Activated CD8-positive, alpha-beta T cell treated with anti-CD3 and anti-CD28 coated beads, Interleukin-2, amount 10 ng/mL, durations not matched to agents 7 days and 5 days (primary cell): ENCODE measurements at regions not wholly inside any gene's neighbourhood (a gene's known extent, or its start where the extent isn't known, plus 50 kb on each side); places are given as distances from the start of the nearest gene placed in this dataset.
"Not testable (repeated sequence)": the region's sequence is repeated elsewhere in the genome, so short reads cannot be mapped to it uniquely, and the experiment has no call there.

Experiments used
- ATAC-seq: fragments of 150-1000 bp; cut with Tn5 transposase; one replicate; pipeline ENCODE4 v1.10.0; 2021; ENCODE audit warnings: moderate library complexity
- CTCF ChIA-PET: fragments of 350-600 bp; sonication (Branson Sonifier 250); formaldehyde crosslinking; loops from one replicate; lab custom pipeline; 2021; ENCODE audit warnings: antibody characterized with exemption; lab: Charles Lee
- POLR2A ChIA-PET: fragments of 350-600 bp; sonication (Branson Sonifier 250); formaldehyde crosslinking; loops from one replicate; lab custom pipeline; 2021; ENCODE audit warnings: antibody characterized with exemption; lab: Charles Lee
- DNase-seq: peaks from one replicate; pipeline ENCODE4 v3.0.0-alpha.2; 2020
- H3K27ac Mint-ChIP-seq: one replicate; pipeline ENCODE4 v1.8.0; 2021; ENCODE audit warnings: mild to moderate bottlenecking, mixed read lengths
- H3K27me3 Mint-ChIP-seq: one replicate; pipeline ENCODE4 v1.8.0; 2021; ENCODE audit warnings: low read depth, mixed read lengths
- H3K36me3 Mint-ChIP-seq: one replicate; pipeline ENCODE4 v1.8.0; 2021; ENCODE audit warnings: low read depth, mixed read lengths
- H3K4me1 Mint-ChIP-seq: one replicate; pipeline ENCODE4 v1.8.0; 2021; ENCODE audit warnings: low read depth, mixed read lengths
- H3K4me3 Mint-ChIP-seq: one replicate; pipeline ENCODE4 v1.8.0; 2021; ENCODE audit warnings: mild to moderate bottlenecking, mixed read lengths
- H3K9me3 Mint-ChIP-seq: one replicate; pipeline ENCODE4 v1.8.0; 2022; ENCODE audit warnings: mixed read lengths; ENCODE audit not compliant: insufficient read depth

DNA sequence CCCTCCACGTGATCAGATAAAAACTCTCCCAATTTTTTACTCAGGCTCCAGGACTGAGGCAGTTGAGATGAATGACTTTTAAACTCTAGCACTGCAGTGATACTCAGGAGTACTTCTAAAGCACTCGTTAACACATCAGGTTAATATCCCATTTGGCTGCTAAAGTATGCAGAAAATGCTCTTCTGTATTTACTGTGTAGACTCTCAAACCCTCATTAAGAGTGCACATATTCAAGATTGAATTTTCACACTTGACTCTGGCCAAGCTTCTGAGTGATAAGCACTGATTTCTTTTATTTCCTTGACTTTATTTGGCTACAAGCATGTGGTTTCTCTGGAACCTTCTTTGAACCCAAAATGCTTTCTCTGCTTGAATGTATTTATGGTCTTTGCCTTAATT lies 392.3 kb upstream of the NECTIN3 start:
- ChIA-PET POLR2A (no interaction called here), CTCF (no interaction called here)
- H3K4me3 Mint-ChIP-seq = no peak overlapping the region
- no peaks in the 10 kb centered on the region for H3K27me3 Mint-ChIP-seq
- DNase-seq = no peak
- no peaks in the 10 kb centered on the region for H3K4me1 Mint-ChIP-seq
- H3K36me3 Mint-ChIP-seq = no peaks in the 10 kb centered on the region
- no peak for ATAC-seq
- no peaks in the 10 kb centered on the region for H3K9me3 Mint-ChIP-seq
- no peak overlapping the region for H3K27ac Mint-ChIP-seq

DNA sequence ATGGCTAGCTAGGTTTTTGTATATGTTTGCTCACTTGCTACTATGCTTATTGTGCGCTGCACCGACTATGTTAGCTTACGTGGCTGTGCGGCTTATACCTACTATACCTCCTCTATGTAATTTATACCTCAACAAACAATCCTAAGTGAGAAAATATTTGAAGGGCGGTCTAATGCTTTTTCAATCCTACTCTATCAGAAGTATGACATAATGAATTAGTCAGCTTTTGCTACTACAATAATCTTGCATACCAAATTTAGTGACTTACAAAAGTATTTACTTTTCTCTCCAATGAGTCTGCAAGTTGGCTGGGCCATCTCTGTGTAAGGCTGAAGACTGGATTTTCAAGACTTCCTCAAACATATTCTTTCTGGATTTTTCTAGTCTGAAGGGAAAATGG lies 391.2 kb upstream of the NECTIN3 start:
- H3K9me3 Mint-ChIP-seq = no peaks in the 10 kb centered on the region
- ATAC-seq (no peak), DNase-seq (no peak)
- H3K4me3 Mint-ChIP-seq = no peak overlapping the region
- CTCF ChIA-PET = no interaction called here
- POLR2A ChIA-PET = no interaction called here
- H3K27me3 Mint-ChIP-seq = no peaks in the 10 kb centered on the region
- no peaks in the 10 kb centered on the region for H3K36me3 Mint-ChIP-seq
- H3K4me1 Mint-ChIP-seq = no peaks in the 10 kb centered on the region
- H3K27ac Mint-ChIP-seq = no peak overlapping the region

DNA sequence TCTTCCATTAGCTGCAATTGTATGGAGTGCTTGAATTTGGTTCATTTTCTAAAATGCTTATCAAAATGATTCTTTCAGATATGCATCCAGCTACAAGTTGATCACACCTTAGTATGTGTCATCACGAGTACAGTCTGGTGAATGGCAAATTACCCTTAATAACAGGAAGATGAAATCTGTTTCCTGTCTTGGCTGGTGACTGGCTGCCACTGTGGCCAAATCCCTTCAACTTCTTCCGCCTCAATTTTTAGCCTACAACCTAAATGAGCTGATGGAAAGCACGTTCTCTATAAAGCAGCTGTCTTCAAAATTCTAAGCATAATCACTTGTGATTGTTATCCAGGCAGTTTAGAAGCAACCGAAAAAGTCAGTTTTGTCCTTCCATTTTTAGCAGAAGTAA lies 387.1 kb upstream of the NECTIN3 start:
- no peaks in the 10 kb centered on the region for H3K4me1 Mint-ChIP-seq
- H3K27ac Mint-ChIP-seq = no peak overlapping the region
- POLR2A ChIA-PET = no interaction called here
- H3K36me3 Mint-ChIP-seq = no peaks in the 10 kb centered on the region
- H3K27me3 Mint-ChIP-seq = peaks cover 1% of the 10 kb centered on the region
- H3K9me3 Mint-ChIP-seq = no peaks in the 10 kb centered on the region
- no peak overlapping the region for H3K4me3 Mint-ChIP-seq
- DNase-seq = no peak
- ATAC-seq = no peak
- CTCF ChIA-PET = no interaction called here

DNA sequence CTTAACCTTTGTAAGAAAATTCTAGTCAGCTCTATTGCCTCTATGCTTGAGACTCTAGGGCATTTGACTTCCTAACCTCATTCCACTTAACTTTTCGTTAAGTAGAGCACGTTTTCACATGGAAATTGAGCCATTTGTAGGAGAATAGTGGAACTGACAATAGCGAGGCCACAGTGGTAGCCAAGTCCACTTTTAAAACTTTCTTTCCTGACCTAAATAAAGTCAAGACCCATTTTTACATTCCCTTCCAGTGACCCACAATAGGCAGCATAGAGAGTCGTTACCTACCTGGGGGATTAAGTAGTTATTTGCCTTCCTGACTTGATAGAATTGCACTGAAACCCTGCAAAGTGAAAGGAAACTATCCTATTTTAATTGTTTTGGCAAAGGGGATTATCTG lies 386.0 kb upstream of the NECTIN3 start:
- DNase-seq (no peak), ATAC-seq (no peak)
- ChIA-PET POLR2A (no interaction called here), CTCF (no interaction called here)
- no peaks in the 10 kb centered on the region for H3K36me3 Mint-ChIP-seq
- no peaks in the 10 kb centered on the region for H3K9me3 Mint-ChIP-seq
- H3K4me3 Mint-ChIP-seq = no peak overlapping the region
- peaks cover 1% of the 10 kb centered on the region for H3K27me3 Mint-ChIP-seq
- H3K27ac Mint-ChIP-seq = no peak overlapping the region
- H3K4me1 Mint-ChIP-seq = no peaks in the 10 kb centered on the region

DNA sequence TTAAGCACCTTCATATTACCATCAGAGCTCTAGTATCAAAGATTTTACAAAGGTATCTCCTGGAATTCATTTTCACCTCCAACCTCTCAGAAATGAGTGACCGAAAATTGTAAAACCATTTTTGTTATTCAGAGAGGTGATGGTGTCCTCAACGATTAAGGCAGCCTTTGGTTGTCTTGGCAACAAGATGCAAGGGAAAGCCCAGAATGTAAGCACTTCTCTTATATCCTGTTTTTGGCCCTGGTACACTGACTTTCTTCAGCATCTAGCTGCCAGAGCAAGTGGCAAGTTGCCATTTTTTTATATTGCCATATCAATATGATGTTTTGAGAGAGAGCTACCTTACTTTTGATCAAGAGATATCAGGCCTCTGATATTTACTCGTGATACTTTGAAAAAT lies 384.9 kb upstream of the NECTIN3 start:
- Mint-ChIP-seq H3K9me3 (no peaks in the 10 kb centered on the region), H3K27me3 (peaks cover 1% of the 10 kb centered on the region), H3K36me3 (no peaks in the 10 kb centered on the region)

DNA sequence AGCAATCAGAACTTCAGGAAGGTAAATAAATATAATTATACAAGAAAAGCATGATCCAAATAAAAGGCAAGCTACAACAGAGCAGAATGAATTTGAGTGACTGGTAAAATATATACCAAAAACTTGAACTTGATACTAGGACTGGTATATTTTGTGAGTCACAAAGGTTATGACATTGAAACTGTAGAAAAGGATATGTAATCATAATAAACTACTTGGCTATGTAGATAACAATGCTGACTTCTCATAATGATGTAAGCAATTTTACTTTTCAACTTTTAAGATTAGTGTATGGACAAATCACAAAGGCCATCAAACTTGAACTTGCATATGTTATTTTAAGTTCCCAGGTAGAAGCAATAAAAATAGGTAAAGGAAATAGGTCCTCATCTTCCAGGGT lies 384.5 kb upstream of the NECTIN3 start:
- H3K4me1 Mint-ChIP-seq = no peaks in the 10 kb centered on the region
- no peak overlapping the region for H3K4me3 Mint-ChIP-seq
- H3K27ac Mint-ChIP-seq = no peak overlapping the region
- ChIA-PET POLR2A (no interaction called here), CTCF (no interaction called here)
- H3K36me3 Mint-ChIP-seq = no peaks in the 10 kb centered on the region
- DNase-seq (no peak), ATAC-seq (no peak)
- H3K27me3 Mint-ChIP-seq = peaks cover 1% of the 10 kb centered on the region
- H3K9me3 Mint-ChIP-seq = no peaks in the 10 kb centered on the region

More for the DNA sequence above, 384.9 kb upstream of the NECTIN3 start:
- CTCF ChIA-PET = no interaction called here
- Mint-ChIP-seq H3K4me3 (no peak overlapping the region), H3K27ac (no peak overlapping the region), H3K4me1 (no peaks in the 10 kb centered on the region)
- DNase-seq = no peak
- POLR2A ChIA-PET = no interaction called here
- no peak for ATAC-seq

DNA sequence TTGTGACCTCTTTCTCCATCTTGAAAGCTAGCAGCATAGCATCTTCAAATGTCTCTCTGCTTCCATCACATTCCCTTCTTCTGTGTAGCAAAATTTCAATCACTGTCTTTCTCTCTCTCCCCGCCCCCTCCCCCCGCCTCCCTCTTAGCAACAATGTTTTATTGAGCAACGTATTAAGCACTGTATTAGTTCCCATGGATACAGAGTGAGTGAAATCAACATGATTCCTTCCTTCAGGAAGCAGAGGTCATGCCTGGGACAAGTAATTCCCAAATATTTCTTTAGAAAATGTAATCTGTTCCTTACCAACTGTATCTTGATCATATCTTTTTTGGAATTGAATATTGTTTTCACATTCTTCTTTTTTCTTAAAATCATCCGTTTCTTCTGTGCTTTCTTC lies 373.7 kb upstream of the NECTIN3 start:
- POLR2A ChIA-PET = no interaction called here
- Mint-ChIP-seq H3K4me3 (no peak overlapping the region), H3K27ac (no peak overlapping the region), H3K9me3 (no peaks in the 10 kb centered on the region), H3K36me3 (no peaks in the 10 kb centered on the region), H3K4me1 (no peaks in the 10 kb centered on the region), H3K27me3 (no peaks in the 10 kb centered on the region)
- CTCF ChIA-PET = no interaction called here
- DNase-seq (no peak), ATAC-seq (no peak)

DNA sequence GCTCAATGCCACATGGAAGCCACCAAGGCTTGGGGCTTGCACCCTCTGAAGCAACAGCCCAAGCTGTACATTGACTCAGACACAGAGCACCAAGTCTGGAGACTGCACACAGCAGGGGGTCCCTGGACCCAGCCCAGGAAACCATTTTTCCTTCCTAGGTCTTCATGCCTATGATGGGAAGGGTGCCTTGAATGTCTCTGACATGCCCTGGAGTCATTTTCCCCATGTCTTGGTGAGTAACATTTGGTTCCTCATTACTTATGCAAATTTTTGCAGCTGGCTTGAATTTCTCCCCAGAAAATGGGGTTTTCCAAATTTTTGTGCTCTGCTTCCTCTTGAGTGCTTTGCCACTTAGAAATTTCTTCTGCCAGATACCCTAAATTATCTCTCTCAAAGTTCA lies 367.3 kb upstream of the NECTIN3 start:
- H3K9me3 Mint-ChIP-seq, H3K27ac Mint-ChIP-seq, ATAC-seq, H3K27me3 Mint-ChIP-seq, CTCF ChIA-PET, H3K4me1 Mint-ChIP-seq, H3K4me3 Mint-ChIP-seq, H3K36me3 Mint-ChIP-seq, POLR2A ChIA-PET, DNase-seq: not testable (repeated sequence)

DNA sequence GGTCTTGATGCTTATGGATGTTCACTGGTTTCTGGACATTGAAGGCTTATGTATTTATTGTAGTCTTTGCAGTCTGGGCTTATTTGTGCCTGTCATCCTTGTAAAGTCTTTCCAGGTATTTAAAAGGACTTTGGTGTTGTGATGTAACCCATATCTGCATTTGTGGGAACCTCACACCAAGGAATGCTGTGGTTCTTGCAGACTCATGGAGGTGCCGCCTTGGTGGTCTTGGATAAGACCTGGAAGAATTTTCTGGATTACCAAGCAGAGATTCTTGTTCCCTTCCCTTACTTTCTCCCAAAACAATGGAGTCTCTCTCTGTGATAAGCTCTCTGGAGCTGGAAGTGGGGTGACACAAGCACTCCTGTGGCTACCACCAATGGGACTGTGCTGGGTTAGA lies 363.5 kb upstream of the NECTIN3 start:
- no peak overlapping the region for H3K27ac Mint-ChIP-seq
- DNase-seq = no peak
- no peak for ATAC-seq
- no peaks in the 10 kb centered on the region for H3K9me3 Mint-ChIP-seq
- CTCF ChIA-PET = no interaction called here
- no peak overlapping the region for H3K4me3 Mint-ChIP-seq
- no peaks in the 10 kb centered on the region for H3K4me1 Mint-ChIP-seq
- POLR2A ChIA-PET = no interaction called here
- no peaks in the 10 kb centered on the region for H3K36me3 Mint-ChIP-seq
- H3K27me3 Mint-ChIP-seq = peaks cover 4% of the 10 kb centered on the region

DNA sequence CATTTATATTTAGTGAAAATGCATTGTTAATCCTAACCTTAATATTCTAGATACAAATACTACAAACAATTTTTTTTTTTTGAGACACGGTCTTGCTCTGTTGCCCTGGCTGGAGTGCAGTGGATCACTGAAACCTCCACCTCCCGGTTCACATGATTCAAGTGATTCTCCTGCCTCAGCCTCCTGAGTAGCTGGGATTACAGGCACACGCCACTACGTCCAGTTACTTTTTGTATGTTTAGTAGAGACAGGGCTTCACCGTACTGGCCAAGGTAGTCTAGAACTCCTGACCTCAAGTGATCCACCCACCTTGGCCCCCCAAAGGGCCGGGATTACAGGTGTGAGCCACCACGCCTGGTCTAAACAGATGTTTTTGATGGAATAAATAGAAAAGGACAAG lies 361.5 kb upstream of the NECTIN3 start:
- Mint-ChIP-seq H3K36me3 (no peaks in the 10 kb centered on the region), H3K4me1 (no peaks in the 10 kb centered on the region), H3K9me3 (no peaks in the 10 kb centered on the region), H3K27me3 (peaks cover 6% of the 10 kb centered on the region), H3K4me3 (no peak overlapping the region), H3K27ac (no peak overlapping the region)
- DNase-seq (no peak), ATAC-seq (no peak)
- ChIA-PET CTCF (no interaction called here), POLR2A (no interaction called here)

DNA sequence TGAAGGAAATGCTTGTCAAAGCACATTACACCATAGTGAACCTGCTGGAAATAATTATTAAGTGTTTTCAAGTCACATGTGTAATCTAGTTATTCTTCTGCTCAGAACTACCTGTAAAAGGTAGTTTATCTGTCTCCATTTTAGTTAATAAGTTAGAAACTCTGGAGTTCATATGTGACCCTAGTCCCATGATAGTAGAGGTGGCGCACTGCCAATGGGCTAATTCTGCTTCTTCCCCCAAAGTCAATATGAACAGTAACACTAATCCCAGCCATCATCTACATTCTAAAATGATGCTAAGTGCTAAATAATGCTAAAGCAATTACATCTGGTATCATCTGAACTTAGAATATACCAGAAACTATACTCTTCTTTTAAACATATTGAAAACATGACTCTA lies 361.0 kb upstream of the NECTIN3 start:
- POLR2A ChIA-PET = no interaction called here
- CTCF ChIA-PET = no interaction called here
- H3K4me1 Mint-ChIP-seq = no peaks in the 10 kb centered on the region
- no peaks in the 10 kb centered on the region for H3K9me3 Mint-ChIP-seq
- no peaks in the 10 kb centered on the region for H3K36me3 Mint-ChIP-seq
- peaks cover 6% of the 10 kb centered on the region for H3K27me3 Mint-ChIP-seq
- ATAC-seq = no peak
- no peak overlapping the region for H3K4me3 Mint-ChIP-seq
- no peak for DNase-seq
- no peak overlapping the region for H3K27ac Mint-ChIP-seq

DNA sequence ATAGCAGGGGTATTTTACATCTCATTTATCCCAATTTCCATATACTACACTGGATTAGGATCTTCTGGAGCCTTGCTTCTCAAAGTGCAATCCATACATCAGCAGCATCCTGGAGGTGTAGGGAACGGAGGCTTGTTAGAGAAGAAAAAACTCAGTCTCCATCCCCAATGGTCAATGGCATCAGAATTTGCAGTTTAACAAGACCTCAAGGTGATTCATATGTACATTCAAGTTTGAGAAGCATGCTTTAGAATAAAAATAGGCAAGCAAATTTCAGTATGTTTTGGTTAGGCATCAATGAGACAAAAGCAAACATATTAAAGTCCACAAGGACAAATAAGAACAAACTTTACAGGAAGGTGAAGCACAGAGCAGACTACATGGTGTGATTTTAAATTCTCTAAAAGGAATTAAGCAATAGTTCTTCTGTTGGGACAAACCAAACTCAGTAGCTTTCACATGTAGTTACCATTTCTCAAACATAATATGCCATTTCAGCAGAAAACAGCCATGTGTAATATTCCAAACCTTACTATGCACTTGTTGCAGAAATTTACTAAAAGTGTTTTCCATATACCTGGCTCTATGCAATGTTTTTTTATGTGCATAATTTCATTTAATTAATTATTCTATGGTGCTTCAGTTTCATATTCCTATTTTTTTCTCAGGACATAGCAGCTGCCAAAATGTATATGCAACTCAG lies 360.3 kb upstream of the NECTIN3 start:
- CTCF ChIA-PET = no interaction called here
- H3K27ac Mint-ChIP-seq = no peak overlapping the region
- DNase-seq = no peak
- POLR2A ChIA-PET = no interaction called here
- no peak for ATAC-seq
- no peaks in the 10 kb centered on the region for H3K9me3 Mint-ChIP-seq
- no peaks in the 10 kb centered on the region for H3K4me1 Mint-ChIP-seq
- no peaks in the 10 kb centered on the region for H3K36me3 Mint-ChIP-seq
- no peak overlapping the region for H3K4me3 Mint-ChIP-seq
- peaks cover 6% of the 10 kb centered on the region for H3K27me3 Mint-ChIP-seq

DNA sequence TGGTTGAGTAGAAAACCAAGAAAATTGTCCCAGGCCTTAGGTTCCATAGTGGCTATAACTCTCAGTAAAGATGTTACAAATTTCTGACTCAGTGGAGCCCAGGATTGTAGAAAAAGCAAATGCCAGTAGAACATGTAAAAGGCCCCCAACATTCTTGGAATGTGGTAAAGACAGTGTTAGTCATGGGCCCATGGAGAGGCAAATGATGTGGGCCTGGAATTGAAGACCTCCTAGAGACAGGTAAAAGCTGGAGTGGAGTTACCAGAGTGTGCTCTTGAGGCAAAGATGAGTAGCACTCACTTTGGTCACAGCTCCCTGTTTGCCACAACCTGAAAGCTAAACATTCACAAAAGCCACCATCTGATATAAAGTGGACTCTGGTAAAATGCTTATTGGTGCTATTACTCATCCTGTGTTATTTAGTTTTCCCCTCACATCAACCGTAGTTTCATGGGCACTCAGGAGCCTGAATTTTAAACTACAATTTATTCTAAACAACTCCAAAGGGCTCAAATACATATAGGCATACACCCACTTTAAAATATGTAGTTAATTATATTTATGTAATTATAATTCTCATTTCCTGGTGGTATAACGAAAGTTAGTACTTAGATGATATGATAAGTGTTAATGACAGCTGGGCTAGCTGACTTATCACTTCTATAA lies 359.6 kb upstream of the NECTIN3 start:
- no peaks in the 10 kb centered on the region for H3K9me3 Mint-ChIP-seq
- DNase-seq = no peak
- H3K36me3 Mint-ChIP-seq = no peaks in the 10 kb centered on the region
- no peaks in the 10 kb centered on the region for H3K4me1 Mint-ChIP-seq
- H3K27me3 Mint-ChIP-seq = peaks cover 6% of the 10 kb centered on the region
- CTCF ChIA-PET = no interaction called here
- H3K27ac Mint-ChIP-seq = no peak overlapping the region
- POLR2A ChIA-PET = no interaction called here
- ATAC-seq = no peak
- H3K4me3 Mint-ChIP-seq = no peak overlapping the region
